ENCODE measurements at regions not wholly inside any gene's neighbourhood (a gene's known extent, or its start where the extent isn't known, plus 50 kb on each side); places are given as distances from the start of the nearest gene placed in this dataset.

- TF ChIP-seq CTCF (IDR thresholded peaks at IDR 0.05; ENCODE audit: control extremely low read depth, extremely low read depth): no peak
- no peaks in the 10 kb centered on the region for H3K36me3 ChIP-seq (ENCODE audit: control insufficient read depth in 4 of 4, insufficient read depth in 4 of 4, low read length in 4 of 4)
- no peak overlapping the region for H3K27ac ChIP-seq (ENCODE audit: low read depth in 1 of 2, low read length in 1 of 2)
- H3K9ac ChIP-seq (ENCODE audit: insufficient read depth in 1 of 2, low read length in 2 of 2): no peak overlapping the region
- H3K27me3 ChIP-seq (ENCODE audit: control insufficient read depth in 3 of 3, insufficient read depth in 3 of 3, low read length in 2 of 3): no peaks in the 10 kb centered on the region
- no peak overlapping the region for H3K4me3 ChIP-seq
- peaks cover 0 to 18% (median 8%) of the 10 kb centered on the region in 5 donors for H3K4me1 ChIP-seq (ENCODE audit: control insufficient read depth in 5 of 5, insufficient read depth in 5 of 5, low read length in 5 of 5)
- DNase-seq: no peak
- 54 to 72% methylated on average over 2 of the region's 2 CpGs for WGBS, 2 donors
- H3K9me3 ChIP-seq (ENCODE audit: control insufficient read depth in 4 of 4, insufficient read depth in 3 of 4, low read length in 3 of 4): no peaks in the 10 kb centered on the region
- ATAC-seq (ENCODE audit: insufficient read depth, low FRiP score): no peak
Measured at GRCh38 chr5:61279725-61280124, 52.3 kb upstream of the ZSWIM6 start.

GRCh38 chr5:61280205-61280604 lies 51.9 kb upstream of the ZSWIM6 start:
- H3K4me3 ChIP-seq: no peak overlapping the region
- peak; percentile 38 for ATAC-seq (ENCODE audit: insufficient read depth, low FRiP score)
- H3K9me3 ChIP-seq (ENCODE audit: control insufficient read depth in 4 of 4, insufficient read depth in 3 of 4, low read length in 3 of 4): no peaks in the 10 kb centered on the region
- no peak overlapping the region for H3K9ac ChIP-seq (ENCODE audit: insufficient read depth in 1 of 2, low read length in 2 of 2)
- no peak for TF ChIP-seq CTCF (IDR thresholded peaks at IDR 0.05; ENCODE audit: control extremely low read depth, extremely low read depth)
- no peaks in the 10 kb centered on the region for H3K36me3 ChIP-seq (ENCODE audit: control insufficient read depth in 4 of 4, insufficient read depth in 4 of 4, low read length in 4 of 4)
- peak in 2 of 3 donors; percentile 76 for DNase-seq
- peaks cover 0 to 13% (median 3%) of the 10 kb centered on the region in 5 donors for H3K4me1 ChIP-seq (ENCODE audit: control insufficient read depth in 5 of 5, insufficient read depth in 5 of 5, low read length in 5 of 5)
- no peak overlapping the region for H3K27ac ChIP-seq (ENCODE audit: low read depth in 1 of 2, low read length in 1 of 2)
- H3K27me3 ChIP-seq (ENCODE audit: control insufficient read depth in 3 of 3, insufficient read depth in 3 of 3, low read length in 2 of 3): no peaks in the 10 kb centered on the region

- 35 to 67% methylated on average over 2 of the region's 2 CpGs for WGBS, 2 donors
- H3K4me3 ChIP-seq: no peak overlapping the region
- no peaks in the 10 kb centered on the region for H3K27me3 ChIP-seq (ENCODE audit: control insufficient read depth in 3 of 3, insufficient read depth in 3 of 3, low read length in 2 of 3)
- peak overlapping the region in 1 of 2 donors; percentile 59 for H3K27ac ChIP-seq (ENCODE audit: low read depth in 1 of 2, low read length in 1 of 2)
- no peak for ATAC-seq (ENCODE audit: insufficient read depth, low FRiP score)
- H3K36me3 ChIP-seq (ENCODE audit: control insufficient read depth in 4 of 4, insufficient read depth in 4 of 4, low read length in 4 of 4): no peaks in the 10 kb centered on the region
- no peak overlapping the region for H3K9ac ChIP-seq (ENCODE audit: insufficient read depth in 1 of 2, low read length in 2 of 2)
- DNase-seq: no peak
- no peaks in the 10 kb centered on the region for H3K9me3 ChIP-seq (ENCODE audit: control insufficient read depth in 4 of 4, insufficient read depth in 3 of 4, low read length in 3 of 4)
- H3K4me1 ChIP-seq (ENCODE audit: control insufficient read depth in 5 of 5, insufficient read depth in 5 of 5, low read length in 5 of 5): peaks cover 0 to 12% (median 0%) of the 10 kb centered on the region in 5 donors
- TF ChIP-seq CTCF (IDR thresholded peaks at IDR 0.05; ENCODE audit: control extremely low read depth, extremely low read depth): no peak
Measured at GRCh38 chr5:61280761-61281427, 51.2 kb upstream of the ZSWIM6 start.

GRCh38 chr5:61281686-61282085 lies 50.4 kb upstream of the ZSWIM6 start:
- 98 to 100% methylated on average over 1 of the region's 1 CpG for WGBS, 2 donors
- H3K36me3 ChIP-seq (ENCODE audit: control insufficient read depth in 4 of 4, insufficient read depth in 4 of 4, low read length in 4 of 4): no peaks in the 10 kb centered on the region
- H3K4me3 ChIP-seq: no peak overlapping the region
- peaks cover 0 to 12% (median 0%) of the 10 kb centered on the region in 5 donors for H3K4me1 ChIP-seq (ENCODE audit: control insufficient read depth in 5 of 5, insufficient read depth in 5 of 5, low read length in 5 of 5)
- no peak overlapping the region for H3K9ac ChIP-seq (ENCODE audit: insufficient read depth in 1 of 2, low read length in 2 of 2)
- no peak for ATAC-seq (ENCODE audit: insufficient read depth, low FRiP score)
- H3K27ac ChIP-seq (ENCODE audit: low read depth in 1 of 2, low read length in 1 of 2): no peak overlapping the region
- no peaks in the 10 kb centered on the region for H3K9me3 ChIP-seq (ENCODE audit: control insufficient read depth in 4 of 4, insufficient read depth in 3 of 4, low read length in 3 of 4)
- H3K27me3 ChIP-seq (ENCODE audit: control insufficient read depth in 3 of 3, insufficient read depth in 3 of 3, low read length in 2 of 3): no peaks in the 10 kb centered on the region
- TF ChIP-seq CTCF (IDR thresholded peaks at IDR 0.05; ENCODE audit: control extremely low read depth, extremely low read depth): no peak
- DNase-seq: no peak

All from lung (tissue), 11 donors.